ENCODE measurements at regions not wholly inside any gene's neighbourhood (a gene's known extent, or its start where the extent isn't known, plus 50 kb on each side); places are given as distances from the start of the nearest gene placed in this dataset.

DNA sequence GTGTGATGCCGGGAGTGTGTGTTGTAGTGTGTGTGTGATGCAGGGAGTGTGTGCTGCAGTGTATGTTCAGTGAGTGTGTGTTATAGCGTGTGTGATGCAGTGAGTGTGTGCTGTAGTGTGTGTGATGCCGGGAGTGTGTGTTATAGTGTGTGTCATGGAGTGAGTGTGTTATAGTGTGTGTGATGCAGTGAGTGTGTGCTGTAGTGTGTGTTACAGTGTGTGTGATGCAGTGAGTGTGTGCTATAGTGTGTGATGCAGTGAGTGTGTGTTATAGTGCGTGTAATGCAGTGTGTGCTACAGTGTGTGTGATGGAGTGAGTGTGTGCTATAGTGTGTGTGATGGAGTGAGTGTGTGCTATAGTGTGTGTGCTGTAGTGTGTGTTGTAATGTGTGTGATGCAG is 182.1 kb upstream of the SOX11 start:
- no peaks in the 10 kb centered on the region for H3K36me3 ChIP-seq (ENCODE audit: control insufficient read depth, low read length)
- no peak overlapping the region for H3K4me2 ChIP-seq (ENCODE audit: low read length)
- TF ChIP-seq, protein P1, sequence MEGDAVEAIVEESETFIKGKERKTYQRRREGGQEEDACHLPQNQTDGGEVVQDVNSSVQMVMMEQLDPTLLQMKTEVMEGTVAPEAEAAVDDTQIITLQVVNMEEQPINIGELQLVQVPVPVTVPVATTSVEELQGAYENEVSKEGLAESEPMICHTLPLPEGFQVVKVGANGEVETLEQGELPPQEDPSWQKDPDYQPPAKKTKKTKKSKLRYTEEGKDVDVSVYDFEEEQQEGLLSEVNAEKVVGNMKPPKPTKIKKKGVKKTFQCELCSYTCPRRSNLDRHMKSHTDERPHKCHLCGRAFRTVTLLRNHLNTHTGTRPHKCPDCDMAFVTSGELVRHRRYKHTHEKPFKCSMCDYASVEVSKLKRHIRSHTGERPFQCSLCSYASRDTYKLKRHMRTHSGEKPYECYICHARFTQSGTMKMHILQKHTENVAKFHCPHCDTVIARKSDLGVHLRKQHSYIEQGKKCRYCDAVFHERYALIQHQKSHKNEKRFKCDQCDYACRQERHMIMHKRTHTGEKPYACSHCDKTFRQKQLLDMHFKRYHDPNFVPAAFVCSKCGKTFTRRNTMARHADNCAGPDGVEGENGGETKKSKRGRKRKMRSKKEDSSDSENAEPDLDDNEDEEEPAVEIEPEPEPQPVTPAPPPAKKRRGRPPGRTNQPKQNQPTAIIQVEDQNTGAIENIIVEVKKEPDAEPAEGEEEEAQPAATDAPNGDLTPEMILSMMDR (IDR thresholded peaks at IDR 0.05; ENCODE audit: low read depth, low read length, poor library complexity, severe bottlenecking) = no peak
- TF ChIP-seq EZH2phosphoT487 (IDR thresholded peaks at IDR 0.05; ENCODE audit: borderline replicate concordance, low read length) = no peak
- no peaks in the 10 kb centered on the region for H3K9me2 ChIP-seq (replicated peaks; ENCODE audit: control insufficient read depth, low read length)
- H3K27me3 ChIP-seq (ENCODE audit: control insufficient read depth, low read length) = no peaks in the 10 kb centered on the region
- H3K9me3 ChIP-seq (ENCODE audit: control insufficient read depth, insufficient read depth, low read length) = peaks cover 5% of the 10 kb centered on the region; the same call in 1 of the 2 replicates
- H3K4me1 ChIP-seq (ENCODE audit: control insufficient read depth, low read length) = no peaks in the 10 kb centered on the region
- no peak overlapping the region for H3K4me3 ChIP-seq (ENCODE audit: low read length)
- H3F3A ChIP-seq (ENCODE audit: control insufficient read depth, insufficient read depth) = no peaks in the 10 kb centered on the region
- H4K20me1 ChIP-seq (ENCODE audit: control insufficient read depth, insufficient read depth, low read depth, low read length) = no peaks in the 10 kb centered on the region
- H3K27ac ChIP-seq (ENCODE audit: low read depth, low read length) = no peak overlapping the region
- no peaks in the 10 kb centered on the region for H3K79me2 ChIP-seq (ENCODE audit: control insufficient read depth, low read length)

DNA sequence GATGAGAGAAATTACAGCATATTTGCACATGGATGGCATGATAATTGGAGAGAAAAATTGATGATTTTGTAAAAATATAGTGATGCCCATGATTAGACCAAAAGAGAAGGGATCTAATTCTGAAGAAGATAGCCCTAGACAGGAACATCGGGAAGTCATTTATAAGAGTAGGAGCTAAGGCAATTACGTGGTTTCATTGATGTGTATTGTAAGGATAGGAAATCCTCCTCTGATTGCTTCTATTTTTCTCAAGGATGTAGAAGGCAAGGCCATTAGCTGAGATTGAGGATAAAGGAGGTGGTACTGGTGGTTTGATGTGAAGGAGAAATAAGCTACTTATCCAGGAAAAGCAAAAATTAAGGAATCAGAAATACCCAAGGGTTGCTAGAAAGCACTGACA is 176.5 kb upstream of the SOX11 start:
- H3K27me3 ChIP-seq (ENCODE audit: control insufficient read depth, low read length) = no peaks in the 10 kb centered on the region
- H3K4me1 ChIP-seq (ENCODE audit: control insufficient read depth, low read length) = no peaks in the 10 kb centered on the region
- no peaks in the 10 kb centered on the region for H3K79me2 ChIP-seq (ENCODE audit: control insufficient read depth, low read length)
- H3K9me2 ChIP-seq (replicated peaks; ENCODE audit: control insufficient read depth, low read length) = no peaks in the 10 kb centered on the region
- H3K4me2 ChIP-seq (ENCODE audit: low read length) = no peak overlapping the region
- H3K27ac ChIP-seq (ENCODE audit: low read depth, low read length) = no peak overlapping the region
- H3K36me3 ChIP-seq (ENCODE audit: control insufficient read depth, low read length) = no peaks in the 10 kb centered on the region
- no peaks in the 10 kb centered on the region for H3K9me3 ChIP-seq (ENCODE audit: control insufficient read depth, insufficient read depth, low read length)
- no peaks in the 10 kb centered on the region for H3F3A ChIP-seq (ENCODE audit: control insufficient read depth, insufficient read depth)
- TF ChIP-seq, protein P1 (IDR thresholded peaks at IDR 0.05; ENCODE audit: low read depth, low read length, poor library complexity, severe bottlenecking) = no peak
- TF ChIP-seq EZH2phosphoT487 (IDR thresholded peaks at IDR 0.05; ENCODE audit: borderline replicate concordance, low read length) = no peak
- no peak overlapping the region for H3K4me3 ChIP-seq (ENCODE audit: low read length)
- H4K20me1 ChIP-seq (ENCODE audit: control insufficient read depth, insufficient read depth, low read depth, low read length) = no peaks in the 10 kb centered on the region

DNA sequence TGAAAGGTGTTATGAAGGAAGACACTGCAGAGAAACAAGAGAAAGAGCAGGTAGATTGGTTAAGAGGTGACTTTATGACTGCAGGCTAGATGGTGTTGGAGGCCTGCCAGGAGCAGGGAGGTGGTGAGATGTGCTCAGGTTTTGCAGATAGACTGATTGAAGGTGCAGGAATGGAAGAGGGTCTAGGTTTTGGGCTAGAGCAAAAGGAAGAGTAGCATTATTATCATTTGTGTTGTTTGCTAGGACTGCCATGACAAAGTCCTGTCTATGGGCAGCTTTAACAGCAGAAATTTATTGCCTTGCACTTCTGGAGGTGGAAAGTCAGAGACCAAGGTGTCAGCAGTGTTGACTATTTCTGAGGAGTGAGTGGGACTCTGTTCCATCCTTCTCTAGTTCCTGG is 172.9 kb upstream of the SOX11 start:
- H3K4me1 ChIP-seq (ENCODE audit: control insufficient read depth, low read length) = no peaks in the 10 kb centered on the region
- H3K9me2 ChIP-seq (replicated peaks; ENCODE audit: control insufficient read depth, low read length) = no peaks in the 10 kb centered on the region
- H3F3A ChIP-seq (ENCODE audit: control insufficient read depth, insufficient read depth) = no peaks in the 10 kb centered on the region
- H3K79me2 ChIP-seq (ENCODE audit: control insufficient read depth, low read length) = no peaks in the 10 kb centered on the region
- TF ChIP-seq EZH2phosphoT487 (IDR thresholded peaks at IDR 0.05; ENCODE audit: borderline replicate concordance, low read length) = no peak
- TF ChIP-seq, protein P1 (IDR thresholded peaks at IDR 0.05; ENCODE audit: low read depth, low read length, poor library complexity, severe bottlenecking) = no peak
- no peak overlapping the region for H3K4me2 ChIP-seq (ENCODE audit: low read length)
- no peaks in the 10 kb centered on the region for H4K20me1 ChIP-seq (ENCODE audit: control insufficient read depth, insufficient read depth, low read depth, low read length)
- no peak overlapping the region for H3K4me3 ChIP-seq (ENCODE audit: low read length)
- H3K36me3 ChIP-seq (ENCODE audit: control insufficient read depth, low read length) = no peaks in the 10 kb centered on the region
- no peaks in the 10 kb centered on the region for H3K9me3 ChIP-seq (ENCODE audit: control insufficient read depth, insufficient read depth, low read length)
- no peaks in the 10 kb centered on the region for H3K27me3 ChIP-seq (ENCODE audit: control insufficient read depth, low read length)
- H3K27ac ChIP-seq (ENCODE audit: low read depth, low read length) = no peak overlapping the region
